ENCODE measurements at regions not wholly inside any gene's neighbourhood (a gene's known extent, or its start where the extent isn't known, plus 50 kb on each side); places are given as distances from the start of the nearest gene placed in this dataset.
"Not testable (repeated sequence)": the region's sequence is repeated elsewhere in the genome, so short reads cannot be mapped to it uniquely, and the experiment has no call there.

- TF ChIP-seq POLR2A, POLR2AphosphoS5 (IDR thresholded peaks at IDR 0.05; ENCODE audit: low read depth, low read length): not testable (repeated sequence)
Measured at GRCh38 chr3:139232341-139232740, 111.5 kb upstream of the MRPS22 start.

All from GM12892 (cell line).